TTC549 (cell line): ENCODE measurements at regions not wholly inside any gene's neighbourhood (a gene's known extent, or its start where the extent isn't known, plus 50 kb on each side); places are given as distances from the start of the nearest gene placed in this dataset.

Experiments used
- FAIRE-seq: peaks from 2 replicates; lab custom pipeline; 2012; peaks lifted over from hg19 to GRCh38; lab: Jason Lieb, UNC

- no peak for FAIRE-seq
These were observed 77.7 kb upstream of the INTU start for GRCh38 chr4:127555106-127555505.

DNA sequence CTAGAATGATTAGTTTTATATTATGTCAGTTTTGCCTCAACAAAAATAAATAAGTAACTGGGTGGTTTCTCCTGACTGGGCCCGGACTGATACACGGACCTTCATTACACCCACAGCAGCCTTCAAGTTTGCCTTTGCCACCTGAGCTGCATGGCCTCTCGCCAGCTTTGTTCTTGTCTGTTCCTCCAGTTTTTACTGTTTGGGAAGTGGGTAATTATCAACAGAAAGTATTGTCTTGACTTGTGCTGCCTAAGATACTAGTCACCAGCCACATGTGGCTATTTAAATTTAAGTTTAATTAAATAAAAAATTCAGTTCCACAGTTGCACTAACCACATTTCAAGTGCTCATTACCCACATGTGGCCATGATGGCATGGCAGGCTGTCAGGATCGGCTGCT, 74.7 kb upstream of the INTU start:
- FAIRE-seq: no peak

DNA sequence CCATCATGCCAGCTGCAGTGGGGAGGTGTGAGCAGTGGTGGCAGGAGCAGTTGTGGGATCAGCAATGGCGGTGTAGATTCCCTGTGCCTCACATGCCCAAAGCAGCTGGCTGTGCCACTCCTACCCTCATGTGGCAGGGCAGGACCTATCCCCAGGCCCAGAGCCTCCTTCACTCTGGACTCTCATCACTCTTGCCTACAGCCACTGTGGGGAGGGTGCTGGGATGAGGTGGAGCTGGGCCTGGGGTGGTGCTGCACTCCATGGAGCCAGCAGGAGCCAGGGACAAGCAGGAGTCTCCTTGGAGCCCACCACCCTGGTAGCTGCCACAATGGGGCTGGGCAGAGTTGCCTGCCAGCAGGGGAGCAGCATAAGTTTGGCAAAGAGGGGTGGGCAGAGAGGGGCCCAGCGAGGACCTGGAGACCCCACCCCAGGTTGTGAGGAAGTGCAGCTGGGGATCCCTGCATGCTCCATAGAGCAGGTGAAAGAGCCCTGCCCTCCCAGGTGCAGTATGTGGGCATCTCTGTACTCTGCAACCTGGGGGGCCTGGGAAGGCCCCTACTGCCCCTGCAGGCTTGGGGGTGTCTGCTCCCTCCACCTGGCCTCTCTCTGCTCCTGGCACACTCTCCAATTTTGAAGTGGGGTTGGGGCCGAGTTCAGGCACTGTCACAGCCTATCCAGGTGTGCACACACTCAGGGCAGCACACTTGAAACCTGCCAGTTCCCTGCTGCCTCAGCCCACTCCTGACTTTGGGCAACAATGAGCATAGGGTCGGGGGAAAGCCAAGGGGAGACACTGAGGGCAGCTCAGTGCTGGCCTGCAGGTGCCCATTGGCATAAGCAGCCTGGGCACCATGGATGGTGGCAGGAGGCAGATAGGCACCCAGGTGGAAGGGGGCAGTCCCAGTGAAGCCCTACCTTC, 74.0 kb upstream of the INTU start:
- no peak for FAIRE-seq

DNA sequence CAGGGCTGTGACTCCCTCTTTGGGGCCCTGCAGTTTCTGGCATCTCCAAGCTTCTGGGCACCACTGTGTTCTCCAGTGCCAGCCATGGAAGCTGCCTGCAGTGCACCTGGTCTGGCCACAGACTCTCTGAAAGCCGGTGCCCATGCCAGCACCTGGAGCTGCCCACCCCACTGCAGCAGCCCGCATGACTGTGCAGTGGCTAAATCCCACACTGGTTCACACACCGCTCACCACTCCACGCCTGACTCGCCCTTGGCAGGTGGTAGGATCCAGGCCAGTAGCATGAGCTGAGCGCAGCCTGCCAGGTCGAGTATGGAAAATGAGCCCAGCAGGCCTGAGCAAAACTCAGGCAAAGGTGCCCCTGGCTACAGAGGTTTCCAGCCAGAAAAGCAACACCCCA, 72.8 kb upstream of the INTU start:
- no peak for FAIRE-seq

DNA sequence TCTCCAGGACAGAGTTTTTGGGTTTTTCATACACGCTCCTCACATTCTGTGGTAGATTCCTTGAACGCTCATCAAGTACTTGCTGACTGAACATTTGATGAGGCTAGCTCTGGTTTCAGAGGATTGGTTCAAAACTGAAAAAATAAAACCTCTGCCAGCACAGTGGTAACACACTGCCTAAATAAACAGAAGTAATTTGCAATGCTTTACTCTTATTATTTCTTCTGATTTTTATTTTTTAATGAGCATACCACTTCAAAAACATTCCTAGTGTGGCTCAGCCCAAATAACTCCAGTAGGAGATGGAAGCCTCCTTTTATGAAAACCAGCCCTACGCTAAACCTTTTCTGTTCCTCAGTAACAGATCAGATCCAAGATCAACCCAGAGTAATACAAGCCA, 72.0 kb upstream of the INTU start:
- FAIRE-seq: no peak

GRCh38 chr4:127574643-127575042, 58.1 kb upstream of the INTU start:
- FAIRE-seq: no peak

DNA sequence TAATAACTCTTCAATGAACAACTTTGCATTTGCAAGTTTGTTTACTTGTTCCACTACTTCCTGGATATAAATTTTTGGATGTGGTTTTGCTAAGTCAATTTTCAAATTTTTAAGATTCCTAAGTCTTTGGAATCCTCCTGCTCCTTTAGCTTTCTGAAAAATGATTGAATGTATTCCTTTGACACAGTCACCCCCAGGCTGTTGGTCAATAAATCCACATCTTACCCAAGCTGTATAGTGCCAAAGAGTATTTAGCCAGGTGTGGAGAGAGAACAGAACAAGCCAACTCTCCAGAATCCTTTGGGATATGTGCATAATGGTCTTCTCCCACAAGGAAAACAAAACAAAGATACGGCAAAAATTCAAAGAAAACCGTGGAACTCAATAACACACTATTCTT, 56.9 kb upstream of the INTU start:
- FAIRE-seq: no peak

GRCh38 chr4:127578491-127578890, 54.3 kb upstream of the INTU start:
- no peak for FAIRE-seq

- no peak for FAIRE-seq
These were observed 53.8 kb upstream of the INTU start for GRCh38 chr4:127578967-127579366.

DNA sequence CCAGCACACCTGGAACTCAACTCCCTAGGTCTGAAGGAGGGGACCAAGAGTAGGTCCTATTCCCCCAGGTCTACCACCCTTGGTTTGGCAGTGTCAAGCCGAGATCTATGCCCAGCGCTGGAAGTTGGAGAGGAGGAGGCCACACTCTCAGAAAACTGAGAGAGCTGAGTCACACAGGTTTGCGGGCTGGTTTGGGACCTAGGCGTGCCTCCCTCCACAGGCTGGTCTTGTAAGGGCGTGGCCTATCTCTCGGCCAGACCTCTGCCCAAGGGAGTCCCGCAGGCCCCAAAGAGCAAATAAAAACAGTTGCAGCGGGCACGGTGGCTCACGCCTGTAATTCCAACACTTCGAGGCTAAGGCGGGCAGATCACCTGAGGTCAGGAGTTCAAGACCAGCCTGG, 52.9 kb upstream of the INTU start:
- no peak for FAIRE-seq

DNA sequence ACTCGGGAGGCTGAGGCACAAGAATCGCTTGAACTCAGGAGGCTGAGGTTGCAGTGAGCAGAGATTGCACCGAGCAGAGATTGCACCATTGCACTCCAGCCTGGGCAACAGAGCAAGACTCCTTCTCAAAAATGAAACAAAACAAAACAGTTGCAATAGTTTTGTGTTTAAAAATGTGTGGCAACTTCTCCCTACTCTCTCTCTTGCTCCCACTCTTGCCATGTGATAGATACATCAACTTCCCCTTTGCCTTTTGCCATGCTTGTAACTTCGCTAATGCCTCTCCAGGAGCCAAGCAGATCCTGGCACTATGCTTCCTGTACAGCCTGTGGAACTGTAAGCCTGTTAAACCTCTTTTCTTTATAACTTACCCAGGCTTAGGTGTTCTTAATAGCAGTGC, 52.5 kb upstream of the INTU start:
- FAIRE-seq: no peak

DNA sequence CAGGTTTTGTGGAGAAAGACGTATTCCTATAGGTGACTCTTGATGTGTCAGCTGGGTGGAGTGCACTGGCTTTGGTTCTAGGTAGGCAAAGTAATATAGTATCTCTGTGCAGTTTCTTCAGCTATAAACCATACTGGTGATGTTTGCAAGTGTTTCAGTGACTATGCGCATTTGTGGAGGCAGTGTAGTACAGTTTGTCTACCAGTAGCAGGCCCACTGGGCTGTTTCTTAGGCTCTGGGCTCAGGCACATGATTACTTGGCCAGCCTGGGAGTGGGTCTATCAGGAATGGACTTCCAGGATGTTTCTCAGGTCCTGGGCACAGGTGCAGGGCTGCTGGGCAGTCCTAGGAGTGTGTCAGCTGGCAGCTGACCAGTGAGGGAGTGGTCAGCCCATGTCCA, 51.9 kb upstream of the INTU start:
- FAIRE-seq: no peak
